ENCODE measurements at regions not wholly inside any gene's neighbourhood (a gene's known extent, or its start where the extent isn't known, plus 50 kb on each side); places are given as distances from the start of the nearest gene placed in this dataset.

GRCh38 chr17:77020973-77021372 is 119.8 kb upstream of the SEC14L1 start:
- TF ChIP-seq CTCF (IDR thresholded peaks at IDR 0.05; ENCODE audit: low read depth, low read length, poor library complexity, severe bottlenecking): no peak
- TF ChIP-seq EZH2phosphoT487 (IDR thresholded peaks at IDR 0.05; ENCODE audit: borderline replicate concordance, low read length): no peak
